Activated CD4-positive, alpha-beta T cell treated with anti-CD3 and anti-CD28 coated beads for 4 hours (primary cell): ENCODE measurements at regions not wholly inside any gene's neighbourhood (a gene's known extent, or its start where the extent isn't known, plus 50 kb on each side); places are given as distances from the start of the nearest gene placed in this dataset.
"Not testable (repeated sequence)": the region's sequence is repeated elsewhere in the genome, so short reads cannot be mapped to it uniquely, and the experiment has no call there.

Experiments
- DNase-seq, 2 donors: peaks; one replicate each; pipeline ENCODE4 v3.0.0-alpha.2; 2020

DNA sequence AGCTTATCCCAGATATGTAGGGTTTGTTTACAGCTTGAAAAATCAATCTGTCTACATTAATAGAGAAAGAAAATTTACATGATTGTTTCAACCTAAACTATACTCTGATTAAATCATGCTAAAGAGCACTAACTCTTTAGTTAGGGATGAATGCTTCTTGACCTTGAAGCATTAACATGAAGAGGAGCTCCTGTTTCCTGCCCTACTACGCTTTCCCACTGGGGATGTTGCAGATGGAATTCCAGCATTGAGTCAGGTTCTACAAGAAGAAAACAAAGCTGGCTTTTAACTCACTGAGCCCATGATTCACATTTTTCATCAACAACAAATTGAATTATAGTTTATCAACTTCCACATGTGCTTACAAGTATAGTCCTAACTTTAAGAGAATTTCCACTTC lies 471.3 kb downstream of the TMEM232 start:
- no peak for DNase-seq

DNA sequence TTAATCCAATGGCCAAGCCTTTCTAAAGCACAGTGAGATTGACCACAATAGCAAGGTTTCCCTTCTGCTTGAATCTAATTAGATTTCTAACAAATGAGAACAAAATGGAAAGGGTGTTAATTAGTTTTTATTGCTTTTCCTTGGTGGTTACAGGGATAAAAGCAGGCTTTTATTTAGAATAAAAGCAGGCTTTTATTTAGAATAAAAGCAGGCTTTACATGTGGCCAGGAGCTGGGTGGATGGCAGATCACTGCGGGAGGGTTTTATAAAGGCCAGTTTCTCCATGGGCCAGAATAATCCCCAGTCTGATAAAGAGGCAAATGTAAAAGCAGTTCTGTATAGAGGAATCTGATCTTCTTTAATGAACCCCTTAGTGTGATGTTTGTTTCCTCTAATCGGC lies 470.2 kb downstream of the TMEM232 start:
- DNase-seq, result no peak

DNA sequence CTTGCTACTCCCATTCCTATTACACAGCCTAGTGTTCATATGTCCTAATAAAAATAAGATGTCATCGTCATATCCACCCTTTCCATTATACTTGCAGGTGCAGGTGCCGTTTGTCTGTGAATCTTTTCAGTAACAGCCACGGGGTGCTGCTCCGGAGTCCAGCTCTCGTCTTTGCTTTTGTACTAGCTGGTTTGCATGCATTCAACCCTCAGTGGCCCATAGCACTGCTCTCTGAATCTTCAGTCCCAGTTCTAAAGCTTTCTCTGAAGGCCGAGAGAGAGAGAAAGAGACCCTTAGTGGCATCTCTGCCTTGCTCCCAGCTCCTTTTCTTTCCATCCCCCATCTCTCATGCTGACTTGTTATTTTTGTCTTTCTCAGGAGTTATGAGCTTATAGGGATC lies 468.5 kb downstream of the TMEM232 start:
- DNase-seq, result no peak

DNA sequence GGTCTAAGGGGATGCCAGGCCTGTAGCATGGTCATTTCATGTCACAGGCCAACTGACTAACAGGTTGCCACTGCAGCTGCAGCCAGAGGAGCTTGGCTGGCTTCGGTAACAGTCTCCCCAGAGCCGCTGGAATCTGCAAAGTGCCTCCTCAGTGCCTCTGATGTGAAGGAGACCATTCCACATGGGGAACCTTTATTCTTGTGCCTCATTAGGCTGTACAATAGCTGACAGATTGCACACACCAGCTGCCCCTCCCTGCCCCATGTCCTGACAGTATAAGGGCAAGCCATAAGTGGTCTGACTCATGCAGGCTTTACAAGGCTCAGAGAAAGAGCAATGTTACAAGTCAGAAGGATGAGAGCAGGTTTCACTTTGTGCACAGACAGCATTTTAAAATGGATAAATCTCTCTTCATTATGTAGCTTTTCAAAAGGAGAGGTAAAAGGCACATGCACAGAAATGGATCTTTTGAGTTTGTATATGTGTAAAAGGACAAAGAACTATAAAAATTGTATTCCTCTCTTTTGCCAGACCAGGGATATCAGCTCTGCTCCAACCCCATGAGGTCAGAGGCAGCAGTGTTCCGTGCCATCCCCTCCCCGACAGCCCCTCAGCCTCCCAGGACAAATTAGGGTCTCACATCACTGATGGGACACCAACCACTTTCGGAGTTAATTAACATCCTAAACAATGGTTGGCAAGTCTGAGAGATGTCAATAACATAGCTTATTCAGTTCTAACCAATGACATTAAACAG lies 467.8 kb downstream of the TMEM232 start:
- no peak for DNase-seq

DNA sequence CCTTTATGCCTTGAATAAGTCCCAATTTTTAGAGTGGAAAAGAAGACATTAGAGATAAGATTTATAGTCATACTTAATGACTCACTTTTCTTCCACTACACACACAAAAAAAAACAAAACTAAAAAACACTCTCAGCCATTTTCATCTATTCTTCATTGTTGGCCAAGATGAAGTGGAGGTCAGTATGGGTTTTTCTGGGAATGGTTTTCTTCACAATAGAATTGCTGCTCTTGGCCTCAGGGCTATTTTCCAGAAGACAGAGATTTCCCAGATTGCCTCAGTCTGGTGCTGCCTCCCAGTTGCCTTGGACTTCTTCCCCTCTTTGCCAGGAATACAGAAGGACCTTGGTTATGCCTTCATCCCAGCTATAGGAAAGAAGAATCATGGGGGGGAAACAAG lies 463.7 kb downstream of the TMEM232 start:
- DNase-seq, result no peak

DNA sequence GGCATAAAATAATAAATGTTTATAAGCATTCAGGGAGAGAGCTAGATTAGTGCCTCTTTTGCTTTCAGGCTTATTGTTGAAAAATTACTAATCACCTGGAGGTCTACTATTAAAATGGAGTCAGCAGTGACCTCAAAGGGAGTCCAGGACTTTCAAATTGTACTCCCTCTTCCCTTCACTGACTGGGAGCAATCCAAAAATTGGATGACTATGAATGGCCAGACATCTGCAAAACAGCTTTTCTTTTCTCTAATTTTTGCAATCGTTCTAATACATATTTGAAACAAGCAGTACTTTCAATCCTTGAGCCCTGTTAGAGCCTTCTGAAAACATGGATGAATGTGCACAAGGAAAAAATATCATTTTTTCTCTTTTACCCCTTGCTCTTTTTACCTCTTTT lies 461.8 kb downstream of the TMEM232 start:
- DNase-seq, result no peak

DNA sequence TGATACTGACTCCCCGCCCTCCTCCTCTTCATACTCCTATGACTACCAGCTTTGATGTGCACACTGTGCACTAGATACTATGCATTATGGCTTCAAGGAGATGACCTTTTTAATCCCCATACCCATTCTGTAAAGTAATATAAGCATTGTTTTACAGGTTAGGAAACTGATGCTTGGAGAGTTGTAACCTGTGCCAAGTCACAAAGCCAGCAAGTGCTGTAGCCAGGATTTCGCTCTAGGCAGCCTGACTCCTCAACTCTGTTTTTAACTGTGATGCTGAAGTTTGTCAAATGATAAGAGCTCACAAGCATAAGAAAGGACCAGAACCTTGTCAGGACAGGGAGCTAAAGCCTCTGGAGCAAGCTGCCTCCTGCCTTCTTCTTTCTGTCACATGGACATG lies 461.3 kb downstream of the TMEM232 start:
- DNase-seq, result no peak

DNA sequence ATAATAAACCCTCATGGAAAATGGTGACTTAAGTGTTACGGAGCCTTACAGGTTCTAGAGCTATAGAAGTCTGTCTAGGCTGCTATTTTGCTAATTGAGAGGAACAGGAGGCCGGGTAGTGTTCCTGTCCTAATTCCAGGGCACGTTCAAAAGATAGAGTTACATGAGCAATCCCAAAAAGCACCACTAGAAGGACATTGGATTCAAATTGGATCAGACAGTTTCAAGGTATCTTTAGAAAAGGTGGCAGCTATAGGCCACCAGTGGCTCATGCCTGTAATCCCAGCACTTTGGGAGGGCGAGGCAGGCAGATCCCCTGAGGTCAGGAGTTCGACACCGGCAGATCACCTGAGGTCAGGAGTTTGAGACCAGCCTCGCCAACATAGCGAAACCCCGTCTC lies 458.8 kb downstream of the TMEM232 start:
- DNase-seq, result no peak

DNA sequence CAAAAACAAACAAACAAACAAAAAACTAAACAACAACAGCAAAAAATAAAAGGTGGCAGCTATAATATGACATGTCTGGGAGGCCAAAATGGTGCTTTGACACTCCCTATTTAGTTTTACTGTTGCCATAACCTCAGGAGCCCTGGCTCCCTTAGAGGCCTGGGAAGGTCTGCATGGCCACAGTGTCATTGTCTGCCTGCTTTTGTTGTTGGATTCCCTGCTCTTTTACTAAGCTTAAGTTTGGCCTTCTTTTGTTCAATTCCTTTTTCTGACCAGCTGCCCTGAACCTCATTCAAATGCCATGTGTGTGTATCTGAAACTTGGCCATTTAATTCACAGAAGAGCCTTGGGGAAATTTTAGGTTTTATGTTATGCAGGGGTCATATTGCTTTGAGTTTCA lies 458.2 kb downstream of the TMEM232 start:
- no peak for DNase-seq

DNA sequence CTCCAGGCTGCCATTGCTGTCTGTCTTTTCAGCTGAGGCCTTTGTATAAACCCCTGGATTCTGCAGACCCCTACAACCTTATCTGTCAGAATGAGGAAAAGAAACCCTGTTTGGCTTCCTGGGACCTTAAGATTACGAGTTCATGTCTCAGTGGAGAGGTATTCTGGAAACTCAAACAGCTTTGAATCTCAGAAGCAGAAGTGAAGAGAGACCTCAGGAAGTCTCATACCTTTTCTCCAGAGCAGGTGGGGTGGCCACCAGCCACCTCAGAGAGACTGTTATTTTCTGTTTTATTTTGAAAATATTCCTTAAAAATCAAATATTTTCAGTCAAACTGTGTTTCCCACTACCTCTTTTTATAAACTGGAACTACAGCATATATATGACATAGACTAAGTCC lies 457.5 kb downstream of the TMEM232 start:
- DNase-seq, result no peak

DNA sequence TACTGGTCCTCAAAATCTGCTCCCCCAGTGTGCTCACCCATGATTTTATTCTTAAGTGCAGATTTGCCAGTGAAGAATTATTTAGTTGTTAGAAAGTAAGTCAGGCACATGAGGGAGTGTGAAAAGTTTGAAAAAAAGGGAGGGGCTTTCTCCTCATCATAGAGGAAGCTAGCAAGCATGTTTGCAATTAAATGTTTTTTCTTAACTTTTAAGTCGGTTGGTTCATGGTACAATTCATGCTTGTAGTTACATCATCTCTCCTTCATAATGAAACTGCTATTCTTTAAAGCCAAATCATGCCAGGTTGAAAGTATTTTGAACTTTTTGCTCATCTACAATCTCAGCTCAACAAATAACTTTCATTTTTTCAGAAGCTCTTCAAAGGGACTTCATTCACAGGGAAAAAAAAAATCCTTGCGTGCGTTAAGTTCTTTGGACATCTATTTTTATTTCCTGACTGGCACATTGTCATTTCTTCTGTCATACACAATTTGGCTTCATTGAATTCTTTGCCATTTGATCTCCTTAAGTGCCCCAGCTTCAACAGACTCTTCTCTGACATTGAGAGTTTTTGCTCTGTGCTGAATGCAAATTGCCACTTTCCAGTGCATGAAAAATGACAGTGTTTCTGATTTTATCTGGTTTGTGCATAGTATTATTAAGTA lies 456.9 kb downstream of the TMEM232 start:
- no peak for DNase-seq

DNA sequence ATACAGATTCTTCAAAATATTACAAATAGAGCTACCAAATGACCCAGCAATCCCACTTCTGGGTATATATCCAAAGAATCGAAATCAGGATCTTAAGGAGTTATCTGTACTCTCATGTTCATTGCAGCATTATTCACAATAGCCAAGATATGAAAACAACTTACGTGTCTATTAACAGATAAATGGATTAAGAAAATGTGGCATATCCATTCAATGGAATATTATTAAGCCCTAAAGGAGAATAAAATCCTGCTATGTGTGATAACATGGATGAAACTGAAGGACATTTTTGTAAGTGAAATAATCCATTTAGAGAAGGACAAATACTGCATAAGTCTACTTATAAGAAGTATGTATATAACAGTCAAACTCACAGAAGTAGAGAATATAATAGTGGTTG lies 450.6 kb downstream of the TMEM232 start:
- DNase-seq, result no peak

DNA sequence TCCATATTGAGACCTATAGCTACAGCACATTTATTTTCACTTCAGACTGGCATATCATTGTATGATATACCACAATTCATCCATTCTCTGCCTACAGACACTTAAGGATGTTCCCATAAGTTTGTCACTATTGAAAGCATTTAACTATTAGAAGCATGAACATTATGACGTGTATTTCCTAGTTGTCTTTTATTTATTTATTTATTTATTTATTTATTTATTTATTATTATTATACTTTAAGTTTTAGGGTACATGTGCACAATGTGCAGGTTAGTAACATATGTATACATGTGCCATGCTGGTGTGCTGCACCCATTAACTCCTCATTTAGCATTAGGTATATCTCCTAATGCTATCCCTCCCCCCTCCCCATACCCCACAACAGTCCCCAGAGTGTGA lies 448.0 kb downstream of the TMEM232 start:
- not testable (repeated sequence) for DNase-seq

DNA sequence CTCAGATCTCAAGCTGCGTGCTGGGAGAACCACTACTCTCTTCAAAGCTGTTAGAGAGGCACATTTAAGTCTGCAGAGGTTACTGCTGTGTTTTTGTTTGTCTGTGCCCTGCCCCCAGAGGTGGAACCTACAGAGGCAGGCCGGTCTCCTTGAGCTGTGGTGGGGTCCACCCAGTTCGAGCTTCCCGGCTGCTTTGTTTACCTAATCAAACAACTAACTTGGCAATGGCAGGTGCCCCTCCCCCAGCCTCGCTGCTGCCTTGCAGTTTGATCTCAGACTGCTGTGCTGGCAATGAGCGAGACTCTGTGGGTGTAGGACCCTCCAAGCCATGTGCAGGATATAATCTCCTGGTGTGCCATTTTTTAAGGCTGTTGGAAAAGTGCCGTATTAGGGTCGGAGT lies 442.4 kb downstream of the TMEM232 start:
- DNase-seq, result not testable (repeated sequence)

DNA sequence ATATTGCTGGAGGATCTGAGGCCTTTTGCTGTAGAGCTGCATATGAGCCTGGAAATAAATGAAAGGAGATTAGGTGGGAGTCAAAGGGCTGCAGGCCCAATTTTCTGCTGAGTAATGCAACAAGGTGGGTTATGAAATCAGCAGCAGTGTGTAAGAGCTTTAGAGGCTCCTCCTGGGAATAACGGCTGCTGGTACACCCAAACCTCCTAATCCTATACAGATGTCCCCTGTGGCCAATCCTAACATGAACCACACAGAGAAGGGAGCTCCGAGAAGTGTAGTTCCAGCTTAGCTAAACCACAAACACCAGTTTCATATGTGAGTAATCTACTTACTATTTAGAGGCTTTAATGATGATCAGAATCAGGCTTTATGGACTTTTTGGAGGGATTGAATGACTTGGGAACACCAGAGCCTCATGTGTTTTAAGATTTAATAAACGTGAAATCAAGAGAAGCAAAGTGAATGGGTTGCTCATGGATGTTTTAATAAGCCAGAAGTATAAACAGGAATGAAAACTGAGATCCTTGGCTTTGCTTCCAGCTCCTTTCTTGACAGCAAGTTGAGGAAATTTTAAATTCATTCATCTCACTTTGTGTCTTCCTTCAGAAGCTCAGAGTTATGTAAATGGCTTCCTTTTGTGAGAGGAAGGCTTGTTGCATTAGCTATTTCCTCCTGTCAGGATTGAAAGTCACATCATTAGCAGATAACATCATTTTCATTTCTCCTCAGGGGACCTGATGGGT lies 437.5 kb downstream of the TMEM232 start:
- DNase-seq, result no peak

DNA sequence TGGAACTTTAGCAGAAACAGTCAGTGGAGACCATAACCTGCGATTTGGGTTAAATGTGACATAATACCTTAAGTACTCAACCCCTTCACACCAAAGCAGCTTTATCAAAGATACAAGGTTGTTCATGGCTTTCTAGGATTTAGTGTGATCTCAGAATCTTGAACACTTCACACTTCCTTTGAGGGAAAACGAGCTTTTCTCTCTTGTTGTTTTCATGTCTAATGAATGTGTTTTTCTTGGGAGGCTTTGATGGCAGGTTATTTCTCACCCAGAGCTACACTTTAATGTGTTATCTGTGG lies 437.0 kb downstream of the TMEM232 start:
- no peak for DNase-seq

DNA sequence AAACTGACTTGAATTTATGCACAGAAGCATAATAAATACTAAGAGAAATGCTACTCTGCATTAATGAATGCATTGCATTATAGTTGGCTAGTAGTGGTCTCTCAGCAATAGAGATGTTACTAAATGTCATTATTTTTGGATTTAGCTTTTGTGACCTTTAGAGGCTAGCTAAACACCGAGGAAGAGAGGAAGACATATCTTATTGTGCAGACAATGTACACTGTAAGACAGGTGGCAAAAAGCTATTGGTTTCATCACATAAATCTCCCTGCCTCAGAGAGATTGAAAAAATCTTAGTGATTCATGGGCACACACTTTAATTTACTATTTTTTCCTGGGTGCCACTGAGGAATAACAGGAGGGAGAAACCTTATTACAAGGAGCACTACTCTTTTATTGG lies 435.9 kb downstream of the TMEM232 start:
- no peak for DNase-seq

DNA sequence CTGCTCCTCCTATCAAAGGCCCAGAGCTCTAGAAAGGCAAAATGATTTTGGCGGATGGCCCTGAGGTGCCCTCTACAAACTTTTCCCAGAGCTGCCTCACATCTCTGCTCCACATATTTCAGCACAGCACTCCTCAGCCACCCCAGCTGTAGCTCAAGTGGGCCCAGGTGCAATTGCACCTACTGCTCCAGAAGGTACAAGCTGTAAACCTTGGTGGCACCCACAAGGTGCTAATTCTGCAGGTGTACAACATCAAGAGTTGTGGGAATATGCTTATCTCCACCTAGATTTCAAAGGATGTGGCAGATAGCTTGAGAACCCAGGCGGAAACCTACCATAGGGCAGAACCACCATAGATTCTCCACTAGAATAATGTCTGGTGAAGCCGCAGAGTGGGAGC lies 432.2 kb downstream of the TMEM232 start:
- DNase-seq, result no peak

DNA sequence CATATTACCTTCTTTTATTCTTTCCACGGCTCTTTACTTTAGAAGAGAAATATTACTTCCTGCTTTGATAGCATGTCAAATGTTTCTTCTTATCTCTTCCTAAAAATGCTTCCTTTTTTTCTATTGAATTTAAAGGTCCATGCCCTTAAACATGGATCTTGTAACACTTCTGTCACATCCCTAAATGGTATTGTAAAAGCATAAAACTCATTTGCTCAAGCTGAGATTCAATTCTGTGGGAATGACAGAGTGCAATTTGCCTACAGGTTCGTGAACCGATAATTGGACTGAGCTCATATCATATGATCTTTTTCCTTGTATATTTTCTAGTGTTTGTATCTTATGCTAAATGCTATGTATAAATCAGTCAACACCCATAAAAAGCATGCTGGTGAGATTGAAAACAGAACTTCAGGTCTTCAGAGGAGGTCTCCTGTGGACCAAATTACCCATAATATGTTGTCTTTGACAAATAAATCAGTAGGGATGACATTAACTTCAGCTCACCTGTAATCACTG lies 429.3 kb downstream of the TMEM232 start:
- no peak for DNase-seq

DNA sequence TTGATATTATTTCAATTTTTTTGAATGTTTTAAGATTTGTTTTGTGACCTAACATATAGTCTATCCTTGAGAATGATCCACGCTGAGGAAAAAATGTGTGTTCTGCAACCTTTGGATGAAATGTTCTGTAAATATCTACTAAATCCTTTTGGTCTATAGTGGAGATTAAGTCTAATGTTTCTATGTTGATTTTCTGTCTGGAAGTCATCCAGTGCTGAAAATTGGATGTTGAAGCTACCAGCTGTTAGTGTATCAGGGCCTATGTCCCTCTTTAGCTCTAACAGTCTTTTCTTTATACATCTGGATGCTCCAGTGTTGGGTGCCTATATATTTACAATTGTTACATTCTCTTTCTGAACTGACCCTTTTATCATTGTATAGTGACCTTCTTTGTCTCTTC lies 422.3 kb downstream of the TMEM232 start:
- no peak for DNase-seq

DNA sequence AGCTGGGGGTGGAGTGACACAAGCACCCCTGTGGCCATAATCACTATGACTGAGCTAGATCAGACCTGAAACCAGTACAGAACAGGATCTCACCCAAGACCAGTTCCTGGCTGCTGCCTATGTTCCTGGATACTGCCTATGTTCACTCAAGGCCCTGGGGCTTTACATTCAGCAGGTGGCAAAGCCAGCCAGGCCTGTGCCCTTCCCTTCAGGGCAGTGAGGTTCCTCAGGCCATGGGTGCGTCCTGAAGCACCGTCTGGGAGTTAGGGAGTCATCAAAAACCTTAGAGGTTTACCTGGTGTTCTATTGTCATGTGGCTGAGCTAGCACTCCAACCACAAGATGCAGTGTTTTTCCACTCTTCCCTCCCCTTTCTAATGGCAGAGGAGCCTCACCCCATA lies 419.8 kb downstream of the TMEM232 start:
- no peak for DNase-seq

DNA sequence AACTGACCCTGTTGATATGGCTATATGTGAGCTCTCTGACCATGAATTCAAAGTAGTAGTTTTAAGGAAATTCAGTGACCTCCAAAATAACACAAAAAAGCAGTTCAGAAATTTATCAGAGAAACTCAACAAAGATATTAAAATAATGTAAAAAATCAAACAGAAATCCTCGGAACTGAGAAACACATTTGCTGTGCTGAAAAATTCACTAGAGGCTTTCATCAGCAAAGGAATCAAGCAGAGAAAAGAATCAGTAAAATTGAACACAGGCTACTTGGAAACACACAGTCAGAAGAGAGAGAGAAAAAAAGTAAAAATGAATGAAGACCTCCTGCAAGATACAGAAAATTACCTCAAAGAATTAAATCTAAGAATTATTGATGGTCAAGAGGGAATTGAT lies 417.2 kb downstream of the TMEM232 start:
- no peak for DNase-seq

DNA sequence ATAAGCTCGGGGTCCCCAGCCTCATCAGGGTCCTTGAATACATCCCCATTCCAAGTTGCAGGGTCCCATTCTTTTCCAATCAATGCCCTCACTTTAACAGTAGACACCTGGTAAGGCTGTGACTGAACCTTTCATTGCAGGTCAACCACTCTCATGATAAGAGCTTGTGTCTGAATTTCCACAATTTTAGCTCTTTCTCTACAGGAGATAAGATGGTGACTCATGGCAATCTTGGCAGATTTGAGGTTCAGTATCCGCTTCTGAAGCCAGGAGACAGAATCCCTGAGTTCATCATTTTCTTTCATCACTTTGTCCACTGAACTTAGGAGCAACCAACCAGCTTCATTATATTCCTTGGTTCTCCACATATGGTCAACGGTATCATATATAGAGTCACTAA lies 409.9 kb downstream of the TMEM232 start:
- DNase-seq, result not testable (repeated sequence)

DNA sequence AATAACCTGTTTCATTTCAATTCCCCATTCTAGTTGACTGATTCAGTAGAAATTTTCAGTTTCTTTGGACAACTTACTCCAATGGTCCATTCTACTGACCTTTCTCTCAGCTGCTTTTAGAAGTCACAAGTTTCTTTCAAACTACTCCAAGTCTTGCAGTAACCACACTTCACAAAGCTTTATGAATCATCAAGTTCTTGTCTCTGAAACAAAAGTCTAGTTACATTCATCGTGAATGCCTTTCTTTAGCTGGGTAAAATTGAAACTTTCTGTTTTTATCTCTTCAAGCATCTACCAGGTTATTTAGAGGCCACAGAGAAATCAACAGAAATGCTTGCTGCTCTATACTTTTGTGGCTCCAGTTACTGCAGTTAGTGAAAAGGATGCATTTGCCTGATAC lies 405.4 kb downstream of the TMEM232 start:
- no peak for DNase-seq
